ENCODE measurements at regions not wholly inside any gene's neighbourhood (a gene's known extent, or its start where the extent isn't known, plus 50 kb on each side); places are given as distances from the start of the nearest gene placed in this dataset.

DNA sequence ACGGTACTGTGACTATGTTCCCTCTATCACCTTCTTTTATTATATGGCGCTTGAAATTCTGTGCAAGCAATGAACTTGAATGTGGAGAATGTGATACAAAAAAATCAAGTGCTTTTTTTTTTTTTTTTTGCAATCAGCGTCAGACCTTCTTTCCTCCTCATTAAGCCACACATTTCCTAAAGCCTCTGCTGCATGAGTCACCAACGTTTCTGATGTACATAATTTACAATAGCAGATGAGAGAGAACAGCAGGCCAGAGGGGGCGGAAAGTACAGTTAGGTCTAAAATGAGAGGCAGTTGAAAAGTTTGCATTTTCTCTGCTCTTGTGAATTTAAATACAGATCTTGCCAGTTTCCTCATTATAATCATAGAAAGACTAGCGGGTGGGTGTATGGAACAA, 114.6 kb upstream of the RIPOR2 start:
- TF ChIP-seq POLR2A (IDR thresholded peaks at IDR 0.05), result no peak
- TF ChIP-seq, protein P1, sequence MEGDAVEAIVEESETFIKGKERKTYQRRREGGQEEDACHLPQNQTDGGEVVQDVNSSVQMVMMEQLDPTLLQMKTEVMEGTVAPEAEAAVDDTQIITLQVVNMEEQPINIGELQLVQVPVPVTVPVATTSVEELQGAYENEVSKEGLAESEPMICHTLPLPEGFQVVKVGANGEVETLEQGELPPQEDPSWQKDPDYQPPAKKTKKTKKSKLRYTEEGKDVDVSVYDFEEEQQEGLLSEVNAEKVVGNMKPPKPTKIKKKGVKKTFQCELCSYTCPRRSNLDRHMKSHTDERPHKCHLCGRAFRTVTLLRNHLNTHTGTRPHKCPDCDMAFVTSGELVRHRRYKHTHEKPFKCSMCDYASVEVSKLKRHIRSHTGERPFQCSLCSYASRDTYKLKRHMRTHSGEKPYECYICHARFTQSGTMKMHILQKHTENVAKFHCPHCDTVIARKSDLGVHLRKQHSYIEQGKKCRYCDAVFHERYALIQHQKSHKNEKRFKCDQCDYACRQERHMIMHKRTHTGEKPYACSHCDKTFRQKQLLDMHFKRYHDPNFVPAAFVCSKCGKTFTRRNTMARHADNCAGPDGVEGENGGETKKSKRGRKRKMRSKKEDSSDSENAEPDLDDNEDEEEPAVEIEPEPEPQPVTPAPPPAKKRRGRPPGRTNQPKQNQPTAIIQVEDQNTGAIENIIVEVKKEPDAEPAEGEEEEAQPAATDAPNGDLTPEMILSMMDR (IDR thresholded peaks at IDR 0.05), result no peak
